GM18868 (cell line): ENCODE measurements at regions not wholly inside any gene's neighbourhood (a gene's known extent, or its start where the extent isn't known, plus 50 kb on each side); places are given as distances from the start of the nearest gene placed in this dataset.
A peak's percentile ranks its signal among the peaks of the same experiment; 100 is the strongest.
"Not testable (repeated sequence)": the region's sequence is repeated elsewhere in the genome, so short reads cannot be mapped to it uniquely, and the experiment has no call there.

Experiments used
- ATAC-seq: cut with Tn5 transposase; IDR thresholded peaks from one replicate; pipeline ENCODE4 v1.9.1; 2021; ENCODE audit warnings: mild to moderate bottlenecking, moderate library complexity; ENCODE audit not compliant: unreplicated experiment

DNA sequence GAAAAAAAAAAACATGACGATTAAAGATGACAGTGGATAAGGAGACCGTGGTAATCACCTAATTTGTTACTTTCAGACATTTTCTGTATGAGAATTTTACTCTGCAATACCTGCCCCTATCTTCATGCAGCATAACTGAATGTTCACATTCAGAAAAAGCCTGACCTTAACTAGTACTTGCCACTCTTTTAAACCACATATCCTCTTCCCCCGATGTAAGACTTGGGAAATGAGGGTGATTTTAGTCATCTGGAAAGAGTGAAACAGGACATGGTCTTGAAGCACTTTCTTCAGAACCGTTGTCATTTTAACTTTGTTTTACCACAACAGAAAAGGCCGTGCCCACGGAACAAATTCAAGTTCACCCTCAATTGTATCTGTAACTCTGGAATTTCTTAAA, 318.5 kb downstream of the BCL2L11 start:
- not testable (repeated sequence) for ATAC-seq

DNA sequence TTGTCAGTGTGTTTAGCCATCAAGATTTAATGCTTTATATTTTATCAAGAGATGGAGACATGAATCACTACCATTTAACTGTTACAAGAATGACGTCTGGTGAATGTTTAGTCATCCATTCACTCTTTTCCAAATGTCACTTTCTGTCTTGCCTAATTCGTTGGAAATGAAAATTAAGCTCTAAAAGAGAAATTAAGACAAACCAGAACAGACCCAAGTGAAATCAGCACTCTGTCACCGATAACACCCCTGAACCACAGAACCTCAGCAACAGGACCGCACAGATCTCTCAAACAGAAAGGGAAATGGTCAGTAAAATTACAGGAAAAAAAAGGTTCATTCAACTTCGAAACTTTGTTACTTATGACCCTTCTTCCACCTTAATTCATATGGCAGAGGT, 320.9 kb downstream of the BCL2L11 start:
- ATAC-seq = not testable (repeated sequence)

DNA sequence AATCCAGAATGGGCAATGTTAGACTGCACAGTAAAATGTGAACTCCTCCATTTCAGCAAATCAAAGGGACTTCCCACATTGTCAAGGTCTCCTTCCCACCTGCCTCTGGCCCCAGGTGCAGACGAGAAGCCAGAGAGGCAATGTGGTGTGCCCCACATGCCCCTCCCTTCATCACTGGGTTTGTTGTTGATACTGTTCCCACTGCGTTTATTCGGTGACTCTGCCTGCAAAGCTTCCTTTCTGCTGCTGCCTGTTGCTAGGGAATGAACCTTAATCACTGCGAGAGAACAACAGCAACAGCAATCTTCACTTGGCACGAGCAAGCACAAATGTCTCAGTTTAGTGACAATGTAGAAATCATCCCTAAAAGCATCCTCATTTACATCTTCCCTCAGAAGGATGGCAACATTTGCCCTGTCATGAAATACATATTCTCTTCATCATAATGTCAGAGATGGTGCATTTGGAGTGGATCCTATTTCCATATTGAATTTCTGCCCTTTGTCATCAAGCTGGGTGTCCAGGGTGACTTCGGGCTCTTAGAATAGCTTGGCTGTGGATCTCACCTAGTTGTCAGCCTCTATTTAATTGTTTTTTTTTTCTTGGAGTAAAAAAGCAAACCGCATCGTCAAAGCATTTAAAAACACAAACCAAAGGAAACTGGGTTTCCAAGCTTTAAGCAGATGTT, 322.2 kb downstream of the BCL2L11 start:
- not testable (repeated sequence) for ATAC-seq

DNA sequence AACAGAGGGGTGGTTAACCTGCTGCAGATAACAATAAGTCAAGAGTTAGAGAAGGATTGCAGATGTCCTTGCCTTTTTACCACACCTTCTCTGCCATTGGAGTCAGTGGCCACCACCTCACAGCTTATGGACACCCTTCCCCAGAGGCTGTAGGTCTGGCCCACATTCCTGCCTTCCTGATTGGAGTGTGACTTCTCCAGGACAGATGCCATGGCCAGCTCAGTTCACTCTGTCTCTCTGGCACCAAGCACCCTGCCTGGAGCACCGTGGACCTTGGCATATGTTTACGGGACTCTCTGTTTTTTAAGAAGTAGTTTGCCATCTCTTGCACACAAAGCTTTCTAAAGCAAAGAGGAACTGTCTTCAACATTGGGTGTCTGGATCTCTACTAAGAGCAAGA, 323.8 kb downstream of the BCL2L11 start:
- not testable (repeated sequence) for ATAC-seq

DNA sequence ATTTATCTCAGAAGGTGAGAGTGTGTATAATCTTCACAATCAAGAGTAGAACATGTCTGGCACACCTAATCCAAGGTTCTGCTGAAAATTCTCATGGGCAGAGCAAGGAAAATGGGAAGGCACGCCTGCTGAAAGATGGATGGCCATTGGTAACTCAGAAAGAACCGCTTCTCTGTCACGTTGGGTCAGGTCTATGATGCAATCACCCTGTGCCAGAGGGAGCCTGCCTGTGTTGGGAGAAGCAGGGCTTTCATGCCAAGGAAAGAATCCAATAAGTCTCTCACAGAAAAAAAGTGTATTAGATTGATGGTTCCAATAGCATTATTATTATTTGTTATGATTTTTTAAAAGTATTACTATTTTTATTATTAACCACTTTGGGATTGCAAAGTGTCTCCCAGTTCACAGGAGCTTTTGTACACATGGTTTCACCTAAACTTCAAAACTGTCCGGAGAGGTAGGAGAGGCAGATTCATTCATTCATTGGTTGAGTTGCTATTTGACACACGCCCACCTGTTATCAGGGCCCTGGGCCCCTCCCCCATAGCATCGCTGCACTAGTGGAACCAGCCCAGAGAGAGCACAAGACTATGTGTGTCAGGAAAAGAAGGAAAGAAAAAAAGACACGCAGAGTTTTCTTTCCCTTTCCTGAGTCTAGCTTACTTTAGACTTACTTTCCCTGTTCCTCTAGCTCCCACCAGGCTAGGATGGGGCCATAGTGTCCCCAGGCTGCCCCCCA, 324.6 kb downstream of the BCL2L11 start:
- ATAC-seq = not testable (repeated sequence)

DNA sequence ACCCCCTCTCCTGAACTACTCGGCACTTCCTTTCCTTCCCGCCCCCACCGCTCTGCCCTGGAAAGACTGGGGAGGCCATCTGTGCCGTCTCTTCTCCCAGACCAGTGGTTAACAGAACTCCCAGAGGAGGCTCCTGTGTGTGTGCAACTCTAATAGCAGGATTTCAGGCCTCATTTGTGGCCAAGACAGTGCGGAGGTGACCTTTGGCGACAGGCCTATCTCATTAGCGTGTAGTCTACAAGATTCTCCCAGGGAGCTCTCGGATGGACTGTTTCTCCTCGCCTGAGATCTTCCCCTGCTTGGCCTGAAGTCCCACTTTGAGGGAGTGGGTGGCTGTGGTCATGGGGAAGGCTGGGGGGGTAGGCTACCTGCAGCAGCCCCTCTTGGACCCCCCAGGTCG, 325.2 kb downstream of the BCL2L11 start:
- not testable (repeated sequence) for ATAC-seq

DNA sequence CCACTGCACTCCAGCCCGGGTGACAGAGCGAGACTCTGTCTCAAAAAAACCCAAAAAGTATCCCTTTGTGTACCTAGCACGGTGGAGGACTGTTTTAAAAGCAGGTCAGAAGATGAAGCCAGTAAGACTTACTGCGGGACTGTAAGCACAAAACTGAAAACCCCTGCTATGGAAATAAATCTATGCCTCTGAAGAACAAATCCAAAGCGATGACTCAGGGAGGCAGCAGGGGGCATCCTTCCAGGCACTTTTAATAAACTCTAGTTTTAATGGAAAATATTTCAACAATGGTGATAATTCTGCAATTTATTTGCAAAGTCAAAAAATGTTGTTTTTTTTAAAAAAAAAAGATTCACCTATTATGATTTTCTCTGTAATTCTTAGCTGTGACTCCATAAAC, 326.8 kb downstream of the BCL2L11 start:
- not testable (repeated sequence) for ATAC-seq

DNA sequence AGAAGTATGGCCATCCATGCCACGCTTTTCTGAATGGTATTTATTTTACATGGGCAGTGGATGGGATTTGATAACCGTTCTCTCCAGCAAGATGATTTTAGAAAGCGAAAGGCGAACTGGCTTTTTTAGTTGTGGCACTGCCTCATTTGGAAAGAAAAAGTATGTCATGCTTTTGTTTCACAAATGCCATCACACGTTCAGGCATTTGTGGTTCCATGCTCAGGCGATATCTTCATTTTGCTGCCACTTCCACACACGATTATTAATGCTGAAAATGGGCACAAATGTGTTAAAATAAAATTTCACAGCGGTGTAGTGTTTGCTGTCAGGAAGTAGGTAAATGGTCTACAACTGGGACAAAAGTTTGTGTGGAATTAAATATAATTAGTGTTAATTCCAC, 328.1 kb downstream of the BCL2L11 start:
- not testable (repeated sequence) for ATAC-seq

DNA sequence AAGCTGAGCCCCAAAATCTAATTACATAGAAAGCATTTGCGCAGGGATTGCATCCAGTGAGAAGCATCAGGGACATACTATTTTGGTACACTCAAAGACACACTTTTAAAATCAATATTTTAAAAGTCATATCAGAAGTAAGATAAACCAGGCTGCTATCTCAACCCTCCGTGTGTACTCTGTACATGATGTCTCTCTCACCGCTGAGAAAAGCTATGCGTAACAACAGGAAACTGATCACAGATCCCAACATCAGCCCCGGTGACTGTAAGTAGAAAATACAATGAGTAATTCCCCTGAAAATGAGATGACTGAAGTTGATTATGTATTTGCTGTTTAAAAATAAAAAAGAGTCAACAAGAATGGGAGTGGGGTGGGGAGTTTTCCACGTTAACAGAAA, 329.8 kb downstream of the BCL2L11 start:
- not testable (repeated sequence) for ATAC-seq

DNA sequence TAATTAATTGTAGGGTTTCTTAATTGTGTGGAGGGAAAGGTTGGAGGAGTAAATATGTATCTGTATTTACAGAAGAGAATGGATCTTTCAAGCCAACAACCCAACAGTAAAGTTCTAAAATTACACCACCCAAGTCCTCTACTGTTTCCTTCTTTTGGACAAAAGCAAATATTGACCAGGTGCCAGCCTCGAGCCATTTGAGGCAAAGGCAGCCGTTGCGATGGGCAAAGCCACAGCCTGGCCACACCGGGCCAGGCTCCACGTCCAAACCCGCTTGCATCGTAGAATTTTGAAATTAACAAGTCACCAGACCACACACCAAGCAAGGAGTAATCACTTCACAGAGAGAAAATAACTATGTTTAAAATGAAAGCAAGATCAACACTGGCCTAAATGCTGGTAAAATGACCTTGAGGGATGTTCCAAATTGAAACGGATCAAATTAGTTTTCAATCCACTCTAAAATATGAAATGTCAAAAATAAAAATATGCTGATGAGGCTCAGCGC, 331.0 kb downstream of the BCL2L11 start:
- ATAC-seq = peak; percentile 12

DNA sequence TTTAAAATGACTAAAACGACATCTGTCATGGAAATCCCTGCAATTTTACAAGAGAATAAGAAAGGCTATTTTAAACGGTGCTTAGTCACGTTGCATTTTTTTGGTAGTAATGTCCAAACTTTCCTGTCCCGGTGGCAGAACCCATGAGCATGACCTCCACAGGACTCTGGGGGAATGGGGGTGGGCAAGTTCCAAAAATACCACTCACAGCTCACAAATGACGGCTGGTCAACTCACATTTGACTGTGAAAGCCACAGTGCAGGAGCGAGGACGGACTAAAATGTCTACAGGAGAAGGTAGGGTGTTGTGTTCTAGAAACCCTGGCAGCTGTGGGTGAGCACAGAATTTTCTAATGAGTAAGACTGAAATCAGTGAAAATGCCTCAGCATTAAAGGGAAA, 331.5 kb downstream of the BCL2L11 start:
- peak; percentile 69 for ATAC-seq

DNA sequence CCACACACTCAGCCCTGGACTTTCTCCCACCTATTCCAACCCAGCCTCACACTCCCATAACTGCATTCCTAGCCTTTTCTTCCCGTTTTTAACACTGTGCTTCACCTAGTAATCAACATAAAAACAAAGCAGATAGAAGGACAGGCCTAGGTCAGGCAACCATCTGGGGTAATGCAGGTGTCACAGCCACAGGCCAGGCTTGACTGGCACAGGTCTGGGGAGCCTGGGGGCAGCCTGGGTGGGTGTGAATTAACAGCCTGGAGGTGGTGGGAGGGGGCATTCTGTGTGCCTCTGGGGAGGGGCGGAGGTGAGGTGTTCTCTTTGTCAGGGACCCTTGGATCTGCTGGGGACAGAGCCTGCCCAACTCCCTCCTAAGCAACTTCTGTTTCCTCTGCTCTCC, 332.6 kb downstream of the BCL2L11 start:
- not testable (repeated sequence) for ATAC-seq

DNA sequence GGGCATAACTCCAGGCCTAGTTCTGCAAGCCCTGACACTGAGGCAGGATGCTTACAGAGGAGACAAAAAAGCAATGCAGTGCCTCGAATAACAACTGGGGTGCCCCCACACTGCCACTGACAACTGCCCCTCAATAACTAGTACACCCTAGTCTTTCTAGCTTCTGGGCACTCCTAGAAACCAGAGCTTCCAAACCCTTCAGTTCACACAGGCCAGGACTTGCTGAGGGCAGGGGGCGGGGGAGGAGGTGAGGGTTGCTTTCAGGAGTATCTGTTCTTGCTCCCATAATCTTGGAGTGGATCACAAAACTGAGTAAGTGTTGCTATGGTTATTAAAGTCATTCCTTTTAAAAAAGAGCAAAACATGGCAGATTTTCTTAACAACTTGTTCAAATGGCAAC, 333.1 kb downstream of the BCL2L11 start:
- ATAC-seq = not testable (repeated sequence)

DNA sequence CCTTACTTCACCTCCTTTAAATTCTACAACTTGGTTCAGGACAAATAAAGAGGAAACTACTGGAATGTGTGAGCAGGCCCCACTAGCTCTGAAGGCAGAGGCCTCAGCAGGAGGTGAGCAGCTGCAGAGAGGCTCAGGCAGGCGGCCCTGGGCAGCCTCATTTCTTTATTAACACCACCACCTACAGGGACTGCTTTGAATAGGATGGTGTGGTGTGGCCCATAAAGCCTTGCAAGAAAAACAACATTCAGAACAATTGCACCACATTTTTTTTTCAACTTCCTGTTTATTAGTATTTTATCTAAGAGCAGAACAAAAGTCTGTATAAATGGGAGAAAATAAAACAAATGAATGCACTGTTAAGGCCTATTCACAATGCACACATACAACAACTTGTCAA, 333.7 kb downstream of the BCL2L11 start:
- peak; percentile 87 for ATAC-seq

DNA sequence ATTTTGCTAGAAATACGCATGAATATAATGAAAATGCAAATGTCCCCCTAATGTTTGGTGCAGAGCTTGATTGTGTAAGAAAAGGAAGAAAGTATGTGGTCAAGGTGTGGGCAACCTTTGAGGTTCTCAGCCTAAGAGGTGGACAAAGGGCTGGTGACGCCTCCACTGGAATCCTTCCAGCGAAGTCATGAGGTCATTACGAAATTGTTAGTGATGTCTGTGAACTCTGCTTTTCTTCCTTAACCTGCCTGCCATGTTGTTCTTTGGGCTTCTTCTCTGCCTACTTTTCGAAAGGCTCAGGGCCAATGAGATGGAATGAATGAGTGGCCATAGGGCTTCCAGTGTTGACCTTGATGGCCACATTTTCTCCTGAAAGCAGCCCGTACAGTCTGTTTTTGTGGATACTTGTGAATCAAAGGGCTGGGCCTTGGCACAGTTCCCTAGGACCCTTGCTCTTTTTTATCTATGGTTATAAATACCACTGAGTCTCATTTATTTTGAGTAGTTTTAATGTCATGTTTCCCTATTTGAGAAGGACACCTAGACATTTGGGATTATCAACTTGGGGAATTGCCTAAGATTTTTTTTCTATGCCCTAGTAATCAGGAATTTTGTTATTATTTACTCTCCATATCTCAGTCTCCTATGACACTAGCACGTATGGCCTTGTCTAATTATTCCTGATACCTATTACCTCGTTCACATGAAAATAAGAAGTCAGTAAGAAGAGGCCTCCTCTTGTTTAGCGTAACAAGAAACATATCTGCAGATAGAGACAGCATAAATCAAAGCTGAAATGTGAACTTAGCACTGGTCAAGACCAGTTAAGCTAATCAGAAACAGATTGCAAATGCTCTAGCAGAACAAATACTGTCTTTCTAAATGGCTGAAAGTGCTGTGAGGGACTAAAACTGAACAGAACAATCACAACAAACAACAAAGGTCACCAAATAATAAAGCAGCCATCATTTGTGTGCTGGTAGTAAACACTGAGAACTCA, 334.6 kb downstream of the BCL2L11 start:
- not testable (repeated sequence) for ATAC-seq

DNA sequence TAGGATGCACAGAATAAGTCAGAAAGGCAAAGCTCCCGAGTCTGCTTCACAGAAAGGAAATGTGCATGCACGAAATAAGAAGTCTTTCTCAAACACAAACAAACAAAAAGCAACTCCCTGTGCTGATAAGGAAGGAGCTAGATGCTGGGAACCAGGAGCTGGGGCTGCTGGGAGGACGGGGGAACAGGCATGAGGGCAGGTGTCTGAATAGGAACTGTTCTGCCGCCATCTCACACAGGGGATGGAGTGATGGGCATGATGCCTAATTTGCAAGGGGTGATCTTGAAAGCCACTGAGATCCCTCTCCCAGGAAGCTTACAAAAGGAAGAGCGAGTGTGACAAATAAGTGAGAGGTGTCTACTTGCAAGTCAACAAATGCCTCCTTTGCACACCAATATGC, 336.5 kb downstream of the BCL2L11 start:
- not testable (repeated sequence) for ATAC-seq

DNA sequence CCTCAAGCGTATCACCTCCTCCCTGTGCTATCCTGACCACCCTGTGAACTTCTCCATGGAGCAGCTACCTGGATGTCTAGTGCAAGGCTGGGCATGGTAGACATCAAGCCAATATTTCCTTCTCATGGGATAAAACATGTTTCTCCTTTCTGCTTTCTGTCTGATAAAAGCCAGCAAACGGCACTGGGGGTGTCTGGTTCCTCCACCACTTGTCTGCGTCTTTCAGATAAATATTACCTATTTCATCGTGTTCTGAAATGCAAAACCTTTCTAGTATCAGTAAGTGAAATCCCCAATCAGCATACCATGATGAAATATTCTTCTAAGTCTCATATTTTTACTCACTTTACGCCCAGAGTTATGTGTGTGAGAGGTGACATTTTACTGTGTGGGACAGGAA, 340.2 kb downstream of the BCL2L11 start:
- ATAC-seq = not testable (repeated sequence)

DNA sequence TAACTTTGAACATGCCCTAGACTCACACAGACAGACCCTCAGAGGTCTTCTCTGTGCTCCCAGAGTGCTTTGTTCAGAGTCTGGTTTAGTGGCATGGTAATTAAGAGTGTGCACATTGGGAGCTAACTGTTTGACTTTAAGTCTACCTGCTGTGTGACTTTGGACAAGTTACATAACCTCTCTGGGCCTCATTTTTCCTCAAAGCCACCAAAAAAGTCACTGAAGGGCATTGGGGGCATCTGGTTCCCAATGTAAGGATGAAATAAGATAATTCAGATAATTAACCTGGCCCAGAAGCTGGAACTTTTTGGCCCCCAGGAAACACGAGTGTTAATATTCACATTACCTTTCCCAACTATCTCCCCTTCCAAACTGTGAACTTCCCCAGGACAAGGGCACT, 341.1 kb downstream of the BCL2L11 start:
- not testable (repeated sequence) for ATAC-seq

DNA sequence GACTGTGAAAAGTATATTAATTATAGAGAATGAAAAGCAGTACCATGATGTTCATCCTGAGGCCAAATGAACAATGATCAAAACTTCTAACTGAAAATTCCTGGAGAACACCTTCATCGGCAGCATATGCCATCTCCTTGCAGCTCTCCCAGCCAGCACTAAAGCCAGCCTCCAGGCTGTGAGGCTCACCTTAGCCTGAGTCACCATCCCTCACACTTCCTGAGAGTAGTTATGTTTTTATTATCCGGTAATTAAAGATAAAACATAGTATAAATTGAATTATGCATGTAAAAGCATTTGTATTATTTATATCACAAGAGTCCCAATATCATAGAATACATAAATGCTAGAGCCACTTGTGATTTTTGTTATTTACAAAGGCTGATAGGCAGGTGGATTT, 341.9 kb downstream of the BCL2L11 start:
- not testable (repeated sequence) for ATAC-seq

DNA sequence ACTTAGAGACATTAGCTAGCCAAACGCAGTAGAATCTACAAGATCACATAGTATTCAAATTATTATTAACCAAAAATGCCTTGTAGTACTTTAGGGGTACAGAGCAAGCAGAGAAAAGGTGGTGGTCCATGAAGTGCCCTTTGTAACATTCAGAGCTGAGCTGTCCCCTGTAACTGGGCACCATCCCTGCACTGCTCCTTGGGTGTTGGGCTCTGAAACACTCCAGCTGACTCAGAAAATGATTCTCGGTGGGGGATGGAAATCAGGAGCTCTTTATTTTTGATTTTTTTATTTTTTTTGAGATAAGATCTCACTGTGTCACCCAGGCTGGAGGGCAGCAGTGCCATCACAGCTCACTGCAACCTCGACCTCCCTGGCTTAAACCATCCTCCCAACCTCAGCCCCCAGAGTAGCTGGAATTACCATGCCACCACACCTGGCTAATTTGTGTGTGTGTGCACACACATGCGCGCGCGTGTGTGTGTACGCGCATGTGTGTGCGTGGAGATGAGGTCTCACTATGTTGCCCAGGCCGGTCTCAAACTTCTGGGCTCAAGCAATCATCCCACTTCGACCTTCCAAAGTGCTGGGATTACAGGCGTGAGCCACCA, 342.6 kb downstream of the BCL2L11 start:
- ATAC-seq = not testable (repeated sequence)
